ENCODE measurements at regions not wholly inside any gene's neighbourhood (a gene's known extent, or its start where the extent isn't known, plus 50 kb on each side); places are given as distances from the start of the nearest gene placed in this dataset.
A peak's percentile ranks its signal among the peaks of the same experiment; 100 is the strongest.

- DNase-seq (no peak), ATAC-seq (no peak)
- Histone ChIP-seq H3K9me3 (no peaks in the 10 kb centered on the region), H3K27me3 (ENCODE audit: insufficient read depth in 3 of 3, low read length in 2 of 3) (no peaks in the 10 kb centered on the region), H3K4me3 (no peak overlapping the region), H3K36me3 (ENCODE audit: insufficient read depth in 1 of 2, low read depth in 1 of 2) (no peaks in the 10 kb centered on the region), H3K27ac (no peak overlapping the region), H3K4me1 (no peaks in the 10 kb centered on the region)
- no peak for TF ChIP-seq CTCF (IDR thresholded peaks at IDR 0.05)
- intact Hi-C loops (cut with DNase I) = no loop called here
- WGBS, 3 donors = 88 to 93% (median 89%) methylated on average over 2 of the region's 2 CpGs
Measured at GRCh38 chr5:136427426-136427825, 62.1 kb upstream of the TRPC7 start.

DNA sequence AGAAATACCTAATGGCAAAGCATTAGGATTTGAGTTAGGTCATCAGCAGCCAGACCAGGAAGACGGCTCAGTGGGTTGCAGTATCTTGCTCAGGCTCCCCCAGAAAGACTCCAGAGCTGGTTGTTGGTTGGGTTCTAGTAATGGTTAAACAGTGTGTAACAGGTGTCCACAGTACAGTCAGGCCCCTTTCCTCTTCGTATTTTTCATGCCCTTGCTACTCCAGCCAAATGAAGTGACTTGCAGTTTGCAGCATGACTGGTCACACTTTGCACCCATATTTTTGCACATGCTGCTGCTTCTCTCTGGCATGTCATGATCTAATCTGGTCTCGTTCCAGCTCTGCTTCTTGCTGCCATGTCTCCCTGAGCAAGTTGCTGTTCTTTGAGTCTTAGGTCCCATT, 60.6 kb upstream of the TRPC7 start:
- 29 to 50% (median 29%) methylated on average over 3 of the region's 3 CpGs for WGBS, 3 donors
- intact Hi-C loops (cut with DNase I) = loop anchor here in 1 of 2 donors (2.0 kb wide), 1 partner anchor 175 kb away; no protein-coding TSS in a partner anchor

GRCh38 chr5:136424835-136425584, 59.7 kb upstream of the TRPC7 start:
- TF ChIP-seq CTCF (IDR thresholded peaks at IDR 0.05) = peak; percentile 43
- Histone ChIP-seq H3K4me3 (no peak overlapping the region), H3K4me1 (no peaks in the 10 kb centered on the region), H3K27ac (no peak overlapping the region), H3K27me3 (ENCODE audit: insufficient read depth in 3 of 3, low read length in 2 of 3) (no peaks in the 10 kb centered on the region), H3K36me3 (ENCODE audit: insufficient read depth in 1 of 2, low read depth in 1 of 2) (no peaks in the 10 kb centered on the region), H3K9me3 (no peaks in the 10 kb centered on the region)
- intact Hi-C loops (cut with DNase I) = loop anchor here in 1 of 2 donors (2.0 kb wide), 1 partner anchor 174 kb away; no protein-coding TSS in a partner anchor
- WGBS, 3 donors = 21 to 25% (median 24%) methylated on average over 11 of the region's 11 CpGs
- DNase-seq = peak; percentile 51 to 71
- ATAC-seq = no peak

More for the DNA sequence above, 60.6 kb upstream of the TRPC7 start:
- Histone ChIP-seq H3K4me3 (no peak overlapping the region), H3K36me3 (ENCODE audit: insufficient read depth in 1 of 2, low read depth in 1 of 2) (no peaks in the 10 kb centered on the region), H3K9me3 (no peaks in the 10 kb centered on the region), H3K27me3 (ENCODE audit: insufficient read depth in 3 of 3, low read length in 2 of 3) (no peaks in the 10 kb centered on the region), H3K27ac (no peak overlapping the region), H3K4me1 (no peaks in the 10 kb centered on the region)
- TF ChIP-seq CTCF (IDR thresholded peaks at IDR 0.05) = no peak
- DNase-seq = no peak
- ATAC-seq = no peak

DNA sequence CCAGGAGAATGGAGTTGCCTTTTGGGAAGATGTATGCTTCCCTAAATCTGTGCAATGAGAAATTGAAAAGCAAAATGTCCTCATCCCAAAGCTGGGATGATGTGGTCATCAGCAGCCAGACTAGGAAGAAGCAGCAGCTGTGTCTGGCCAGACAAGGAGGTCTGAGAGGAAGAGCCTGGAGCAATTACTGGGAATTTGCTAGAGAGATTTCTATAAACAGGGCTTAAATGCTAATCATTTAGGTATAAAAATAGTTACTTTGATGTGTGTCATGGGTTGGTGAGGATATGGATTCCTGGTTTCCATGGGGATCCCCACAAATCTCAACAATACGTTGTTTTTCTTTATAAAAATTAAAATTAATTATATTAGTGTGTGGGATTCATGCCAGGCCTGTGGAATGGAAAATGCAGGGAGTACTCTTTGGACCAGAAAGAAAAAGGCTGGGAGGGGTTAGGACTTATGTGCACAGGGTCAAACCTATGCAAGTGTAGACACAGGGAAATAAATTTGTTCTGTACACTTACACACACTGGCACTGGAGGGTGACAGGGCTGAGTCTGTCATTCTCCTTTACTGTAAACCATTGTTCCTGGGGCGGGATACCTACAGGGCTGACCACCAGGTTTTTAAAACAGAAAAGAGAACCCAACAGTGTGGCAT, 58.7 kb upstream of the TRPC7 start:
- H3K27ac ChIP-seq = no peak overlapping the region
- no peaks in the 10 kb centered on the region for H3K36me3 ChIP-seq (ENCODE audit: insufficient read depth in 1 of 2, low read depth in 1 of 2)
- TF ChIP-seq CTCF (IDR thresholded peaks at IDR 0.05) = no peak
- DNase-seq = no peak
- no peaks in the 10 kb centered on the region for H3K4me1 ChIP-seq
- 80 to 88% (median 84%) methylated on average over 2 of the region's 2 CpGs for WGBS, 3 donors
- H3K9me3 ChIP-seq = no peaks in the 10 kb centered on the region
- H3K4me3 ChIP-seq = no peak overlapping the region
- intact Hi-C loops (cut with DNase I) = loop anchor here in 1 of 2 donors (2.0 kb wide), 1 partner anchor 173 kb away; no protein-coding TSS in a partner anchor
- ATAC-seq = no peak
- H3K27me3 ChIP-seq (ENCODE audit: insufficient read depth in 3 of 3, low read length in 2 of 3) = no peaks in the 10 kb centered on the region
